K562 (cell line): ENCODE measurements at regions not wholly inside any gene's neighbourhood (a gene's known extent, or its start where the extent isn't known, plus 50 kb on each side); places are given as distances from the start of the nearest gene placed in this dataset.

Experiments
- ATAC-seq: fragments of 200-7000 bp; cut with Tn5 transposase; 3 replicates; pipeline ENCODE4 v1.9.1; 2020; ENCODE audit warnings: moderate library complexity
- BruUV-seq: library from RNA; stranded (reverse); fragments of 400-500 nt; replicated peaks from 2 replicates; lab custom pipeline; 2021; lab: Mats Ljungman, UMichigan
- CTCF ChIA-PET: fragments of 300-600 bp; formaldehyde crosslinking; extraction: SDS; loops from one replicate; lab custom pipeline; 2021; ENCODE audit warnings: low intra/inter-chr PET ratio; lab: Yijun Ruan, JAX
- POLR2A ChIA-PET: fragments of 300-600, 350-650 bp; sonication (Branson Sonifier 250); formaldehyde crosslinking; extraction: SDS; loops from one replicate; lab custom pipeline; 2021; ENCODE audit warnings: antibody characterized with exemption, inconsistent platforms; lab: Yijun Ruan, JAX
- DNase-seq, 4 experiments: peaks; one replicate each; pipeline versions ENCODE4 v3.0.0 to v3.0.0-alpha.2; 2011 to 2018; ENCODE audit warnings: low spot score in 3 of 4, mixed read lengths in 3 of 4; ENCODE audit errors: extremely low read depth in 1 of 4
- FAIRE-seq: peaks from 2 replicates; lab custom pipeline; 2011; peaks lifted over from hg19 to GRCh38; lab: Jason Lieb, UNC
- H2AFZ ChIP-seq: 2 replicates; pipeline ENCODE4 v1.6.0; 2011; ENCODE audit warnings: low read depth, low read length, control low read depth, inconsistent platforms
- H3K27ac ChIP-seq: fragments of 200-600 bp; 3 replicates; pipeline ENCODE4 v1.8.0; 2011; ENCODE audit warnings: low read depth, mild to moderate bottlenecking, control low read depth, inconsistent platforms, low read length, moderate library complexity, mixed read lengths; ENCODE audit errors: extremely low read depth
- H3K27me3 ChIP-seq, 2 experiments: fragments of 300-600 bp in 1 of 2; 2 replicates in 1 of 2; 3 replicates in 1 of 2; pipeline versions ENCODE4 v1.6.0 to v1.8.0; 2011; ENCODE audit warnings: inconsistent platforms in 2 of 2, low read length in 2 of 2, mild to moderate bottlenecking in 1 of 2, mixed read lengths in 1 of 2, moderate library complexity in 1 of 2; ENCODE audit not compliant: control insufficient read depth in 2 of 2, insufficient read depth in 2 of 2
- H3K36me3 ChIP-seq: fragments of 300-600 bp; 3 replicates; pipeline ENCODE4 v1.8.0; 2011; ENCODE audit warnings: mild to moderate bottlenecking, low read length, inconsistent platforms; ENCODE audit not compliant: control insufficient read depth, insufficient read depth
- H3K4me1 ChIP-seq, 2 experiments: fragments of 200-600 bp in 1 of 2; replicated peaks in 1 of 2; 2 replicates in 1 of 2; 3 replicates in 1 of 2; pipeline versions ENCODE4 v1.5.1 to v1.8.0; 2011; ENCODE audit warnings: inconsistent platforms in 2 of 2, low read length in 2 of 2, mild to moderate bottlenecking in 1 of 2, mixed read lengths in 1 of 2, moderate library complexity in 1 of 2; ENCODE audit not compliant: control insufficient read depth in 2 of 2, insufficient read depth in 2 of 2
- H3K4me2 ChIP-seq: 2 replicates; pipeline ENCODE4 v1.6.1; 2011; ENCODE audit warnings: low read length, control low read depth, inconsistent platforms, mixed read lengths; ENCODE audit not compliant: insufficient read depth
- H3K4me3 ChIP-seq: fragments of 200-600 bp; sonication (generic), shearing (Covaris generic); 2 replicates; pipeline ENCODE4 v1.5.1; 2016; ENCODE audit warnings: control low read depth, inconsistent platforms
- H3K79me2 ChIP-seq: fragments of 200-600 bp; 3 replicates; pipeline ENCODE4 v1.8.0; 2011; ENCODE audit warnings: low read length, inconsistent platforms; ENCODE audit not compliant: control insufficient read depth, insufficient read depth
- H3K9ac ChIP-seq, 2 experiments: 2 replicates each; pipeline versions ENCODE4 v1.6.0 to v1.6.1; 2011; ENCODE audit warnings: low read depth in 2 of 2, low read length in 2 of 2, control low read depth in 1 of 2, inconsistent platforms in 1 of 2, mild to moderate bottlenecking in 1 of 2, mixed read lengths in 1 of 2; ENCODE audit not compliant: insufficient read depth in 1 of 2
- H3K9me1 ChIP-seq: one replicate; pipeline ENCODE4 v1.6.0; 2011; ENCODE audit warnings: inconsistent platforms, mild to moderate bottlenecking, low read length, moderate library complexity; ENCODE audit not compliant: control insufficient read depth, insufficient read depth
- H3K9me3 ChIP-seq: replicated peaks from 2 replicates; pipeline ENCODE4 v1.5.1; 2011; ENCODE audit warnings: low read depth, low read length, inconsistent platforms; ENCODE audit not compliant: control insufficient read depth, insufficient read depth
- H4K20me1 ChIP-seq: replicated peaks from 2 replicates; pipeline ENCODE4 v1.6.1; 2011; ENCODE audit warnings: low read length, inconsistent platforms, mixed read lengths; ENCODE audit not compliant: control insufficient read depth, insufficient read depth
- MYBL2 ChIP-seq, 2 experiments: fragments of 450-650 bp in 1 of 2; sonication (generic) in 1 of 2; formaldehyde crosslinking in 1 of 2; IDR thresholded peaks; 2 replicates each; pipeline versions ENCODE4 v1.6.1 to v1.8.1; 2017 to 2022; ENCODE audit warnings: borderline replicate concordance in 1 of 2, inconsistent platforms in 1 of 2, low read depth in 1 of 2, mild to moderate bottlenecking in 1 of 2, missing genetic modification reagents in 1 of 2, moderate library complexity in 1 of 2
- SIN3A ChIP-seq, 2 experiments: fragments of 150-350 bp in 1 of 2; IDR thresholded peaks; 2 replicates each; pipeline ENCODE4 v1.6.1; 2011 to 2016; ENCODE audit warnings: borderline replicate concordance in 2 of 2, low read depth in 2 of 2, low read length in 2 of 2, mild to moderate bottlenecking in 2 of 2, moderate library complexity in 2 of 2; ENCODE audit not compliant: control insufficient read depth in 1 of 2
- TAF1 ChIP-seq: IDR thresholded peaks from 2 replicates; pipeline ENCODE4 v1.6.1; 2011; ENCODE audit warnings: mild to moderate bottlenecking, low read length, moderate library complexity; ENCODE audit not compliant: insufficient read depth, control insufficient read depth, severe bottlenecking; ENCODE audit errors: extremely low read depth
- WGBS: fragments of 100-300 bp; shearing (Covaris generic); methylation state at CpG from one replicate; pipeline ENCODE4 v1.1.6; 2016; ENCODE audit warnings: low coverage, mixed read lengths; ENCODE audit not compliant: insufficient coverage; ENCODE audit errors: missing lambda C conversion rate; 5-methylcytosine and 5-hydroxymethylcytosine counted together
- in situ Hi-C: fragments of 300-500 bp; cut with MboI; formaldehyde crosslinking; loops from 4 replicates; pipeline ENCODE4 v1.15.0; 2018; ENCODE audit warnings: inconsistent platforms, mixed read lengths
- intact Hi-C: fragments of 100-400 bp; cut with micrococcal nuclease; formaldehyde crosslinking; loops from 2 replicates; pipeline ENCODE4 v1.14.2; 2022
- TF ChIP-seq, protein P1 (sequence below): sonication (generic); formaldehyde crosslinking; IDR thresholded peaks from 2 replicates; pipeline ENCODE4 v1.8.0; 2022; ENCODE audit warnings: mild to moderate bottlenecking, missing genetic modification reagents

- Histone ChIP-seq H2AFZ (no peak overlapping the region), H3K4me1 (no peaks in the 10 kb centered on the region)
- in situ Hi-C loops: no loop called here
- TF ChIP-seq MYBL2 (IDR thresholded peaks at IDR 0.05; ENCODE audit: low read depth) (no peak), MYBL2 (CRISPR knock-in tag; IDR thresholded peaks at IDR 0.05; ENCODE audit: borderline replicate concordance) (no peak), SIN3A (IDR thresholded peaks at IDR 0.05; ENCODE audit: borderline replicate concordance in 2 of 2, control insufficient read depth in 1 of 2, low read depth in 2 of 2, low read length in 2 of 2) (no peak), TAF1 (no peak)
- TF ChIP-seq, protein P1, sequence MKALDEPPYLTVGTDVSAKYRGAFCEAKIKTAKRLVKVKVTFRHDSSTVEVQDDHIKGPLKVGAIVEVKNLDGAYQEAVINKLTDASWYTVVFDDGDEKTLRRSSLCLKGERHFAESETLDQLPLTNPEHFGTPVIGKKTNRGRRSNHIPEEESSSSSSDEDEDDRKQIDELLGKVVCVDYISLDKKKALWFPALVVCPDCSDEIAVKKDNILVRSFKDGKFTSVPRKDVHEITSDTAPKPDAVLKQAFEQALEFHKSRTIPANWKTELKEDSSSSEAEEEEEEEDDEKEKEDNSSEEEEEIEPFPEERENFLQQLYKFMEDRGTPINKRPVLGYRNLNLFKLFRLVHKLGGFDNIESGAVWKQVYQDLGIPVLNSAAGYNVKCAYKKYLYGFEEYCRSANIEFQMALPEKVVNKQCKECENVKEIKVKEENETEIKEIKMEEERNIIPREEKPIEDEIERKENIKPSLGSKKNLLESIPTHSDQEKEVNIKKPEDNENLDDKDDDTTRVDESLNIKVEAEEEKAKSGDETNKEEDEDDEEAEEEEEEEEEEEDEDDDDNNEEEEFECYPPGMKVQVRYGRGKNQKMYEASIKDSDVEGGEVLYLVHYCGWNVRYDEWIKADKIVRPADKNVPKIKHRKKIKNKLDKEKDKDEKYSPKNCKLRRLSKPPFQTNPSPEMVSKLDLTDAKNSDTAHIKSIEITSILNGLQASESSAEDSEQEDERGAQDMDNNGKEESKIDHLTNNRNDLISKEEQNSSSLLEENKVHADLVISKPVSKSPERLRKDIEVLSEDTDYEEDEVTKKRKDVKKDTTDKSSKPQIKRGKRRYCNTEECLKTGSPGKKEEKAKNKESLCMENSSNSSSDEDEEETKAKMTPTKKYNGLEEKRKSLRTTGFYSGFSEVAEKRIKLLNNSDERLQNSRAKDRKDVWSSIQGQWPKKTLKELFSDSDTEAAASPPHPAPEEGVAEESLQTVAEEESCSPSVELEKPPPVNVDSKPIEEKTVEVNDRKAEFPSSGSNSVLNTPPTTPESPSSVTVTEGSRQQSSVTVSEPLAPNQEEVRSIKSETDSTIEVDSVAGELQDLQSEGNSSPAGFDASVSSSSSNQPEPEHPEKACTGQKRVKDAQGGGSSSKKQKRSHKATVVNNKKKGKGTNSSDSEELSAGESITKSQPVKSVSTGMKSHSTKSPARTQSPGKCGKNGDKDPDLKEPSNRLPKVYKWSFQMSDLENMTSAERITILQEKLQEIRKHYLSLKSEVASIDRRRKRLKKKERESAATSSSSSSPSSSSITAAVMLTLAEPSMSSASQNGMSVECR (CRISPR knock-in tag): no peak
- TF ChIP-seq, all 486 proteins: peak for 0
- Histone ChIP-seq H3K9me1 (no peaks in the 10 kb centered on the region), H3K9me3 (no peaks in the 10 kb centered on the region), H3K27ac (no peak overlapping the region), H3K79me2 (no peaks in the 10 kb centered on the region), H3K4me2 (no peak overlapping the region), H3K27me3 (peaks cover 8 to 24% of the 10 kb centered on the region in 2 experiments), H4K20me1 (no peaks in the 10 kb centered on the region; the same call in 1 of the 2 replicates), H3K4me3 (no peak overlapping the region), H3K9ac (no peak overlapping the region), H3K36me3 (no peaks in the 10 kb centered on the region)
- intact Hi-C loops: no loop called here
- POLR2A ChIA-PET: interaction anchor here (0.6 kb wide), 1 partner anchor 1196 kb away, joined by 3 read pairs; no protein-coding TSS in a partner anchor
- FAIRE-seq (no peak), DNase-seq (no peak), ATAC-seq (no peak)
- WGBS: 0% methylated on average over 3 of the region's 3 CpGs
- CTCF ChIA-PET: no interaction called here
- no TSS peak for BruUV-seq
Observed at GRCh38 chr5:2227433-2227832, 344.7 kb upstream of the IRX4 start.
